Activated CD4-positive, alpha-beta T cell treated with anti-CD3 and anti-CD28 coated beads, Interleukin-2, amount 50 U/mL, for 48 hours (primary cell): ENCODE measurements at regions not wholly inside any gene's neighbourhood (a gene's known extent, or its start where the extent isn't known, plus 50 kb on each side); places are given as distances from the start of the nearest gene placed in this dataset.

ENCODE experiments used
- DNase-seq, 2 experiments: peaks; one replicate each; pipeline ENCODE4 v3.0.0-alpha.2; 2020

DNA sequence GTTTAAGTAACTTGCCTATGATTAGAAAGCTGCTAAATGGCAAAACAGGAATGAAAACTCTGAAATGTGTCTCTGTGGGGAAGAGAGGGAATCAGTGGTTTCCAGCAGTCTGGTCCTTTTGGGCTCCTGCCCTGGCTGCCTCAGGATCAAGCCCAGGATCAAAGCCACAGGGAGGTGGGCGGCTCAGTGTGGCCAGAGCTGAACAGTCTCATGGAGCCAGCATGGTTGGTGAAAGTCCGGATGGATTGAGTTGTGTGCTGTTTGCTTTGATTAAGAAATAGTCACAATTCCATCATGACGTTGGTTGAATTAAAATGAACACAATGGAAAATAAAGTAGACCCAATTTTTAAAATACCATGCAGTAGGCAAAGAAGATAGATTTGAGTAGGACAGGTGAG lies 344.2 kb downstream of the LPIN1 start:
- no peak for DNase-seq

DNA sequence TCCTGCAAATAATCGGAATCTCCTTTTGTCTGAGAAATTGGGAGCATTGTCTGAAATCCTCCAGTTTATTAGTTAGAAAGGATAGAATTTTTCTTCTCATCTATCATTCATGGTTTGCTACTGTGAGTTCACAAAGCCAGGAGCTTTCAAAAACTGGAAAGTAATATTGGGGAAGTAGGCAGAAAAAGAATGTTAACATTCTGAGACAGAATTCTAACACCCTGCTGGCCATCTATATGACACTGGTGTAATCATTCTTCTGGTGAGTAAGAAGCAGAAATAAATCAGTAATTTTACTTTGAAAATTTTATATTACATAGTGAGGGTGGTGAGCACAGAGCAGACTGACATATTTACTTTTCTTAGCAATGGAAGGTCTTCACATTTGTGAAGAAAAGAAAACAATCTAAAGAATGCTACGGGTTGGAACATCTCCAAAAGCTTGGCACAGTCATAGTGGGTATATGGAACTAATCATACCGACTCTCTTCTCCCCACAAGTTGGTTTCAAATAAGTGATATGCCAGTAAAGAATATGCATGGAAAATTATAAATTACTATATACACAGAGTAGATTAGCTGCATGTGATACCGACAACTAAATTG lies 344.9 kb downstream of the LPIN1 start:
- no peak for DNase-seq

DNA sequence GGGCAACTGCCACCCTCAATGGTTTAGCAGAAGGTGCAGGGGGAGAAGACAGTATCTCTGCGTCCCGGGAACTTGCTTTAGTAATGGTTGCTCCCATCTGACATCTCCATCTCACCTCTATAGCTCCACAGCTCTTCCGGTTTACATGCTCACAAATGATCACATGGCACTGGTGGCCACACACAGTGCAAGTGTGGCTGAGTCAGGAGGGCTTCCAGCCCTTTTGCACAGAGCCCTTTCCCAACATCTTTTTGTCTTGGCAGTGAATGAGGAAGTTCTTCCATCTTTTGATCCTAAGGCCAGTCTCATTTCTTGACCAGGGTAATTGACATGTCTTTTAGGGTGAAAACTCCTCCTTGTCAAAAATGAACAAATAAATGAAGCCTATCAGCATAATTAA lies 347.7 kb downstream of the LPIN1 start:
- no peak for DNase-seq

DNA sequence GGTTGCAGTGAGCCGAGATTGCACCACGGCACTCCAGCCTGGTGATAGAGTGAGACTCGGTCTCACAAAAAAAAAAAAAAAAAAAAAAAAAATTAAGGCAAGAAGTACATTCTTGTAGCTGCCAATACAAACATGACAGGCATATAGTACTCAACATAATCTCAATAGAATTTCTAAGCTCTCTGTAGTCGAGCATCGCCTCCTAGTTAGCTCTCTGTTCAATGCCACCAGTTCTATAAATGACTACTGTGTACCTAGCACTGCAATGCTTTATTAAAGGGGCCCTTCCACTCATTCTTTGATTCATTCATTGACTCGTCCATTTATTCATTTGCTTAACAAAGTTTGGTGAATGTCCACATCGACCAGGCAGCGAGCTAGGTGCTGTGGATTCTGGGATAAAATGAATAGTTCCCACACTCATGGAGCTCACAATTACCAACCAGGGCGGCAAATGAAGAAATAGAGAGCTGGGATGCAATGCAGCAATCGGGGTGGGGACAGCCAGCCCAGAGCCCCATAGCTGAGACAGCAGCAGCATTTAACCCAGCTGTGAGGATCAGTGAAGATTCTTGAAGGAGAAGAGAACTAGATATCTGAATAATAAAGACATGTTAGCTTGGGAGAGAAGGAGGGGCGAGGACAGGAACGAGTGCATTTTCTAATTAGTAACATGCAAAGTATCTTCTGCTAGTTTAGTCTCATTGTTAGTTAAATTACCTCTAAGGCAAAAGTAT lies 349.8 kb downstream of the LPIN1 start:
- DNase-seq: no peak

DNA sequence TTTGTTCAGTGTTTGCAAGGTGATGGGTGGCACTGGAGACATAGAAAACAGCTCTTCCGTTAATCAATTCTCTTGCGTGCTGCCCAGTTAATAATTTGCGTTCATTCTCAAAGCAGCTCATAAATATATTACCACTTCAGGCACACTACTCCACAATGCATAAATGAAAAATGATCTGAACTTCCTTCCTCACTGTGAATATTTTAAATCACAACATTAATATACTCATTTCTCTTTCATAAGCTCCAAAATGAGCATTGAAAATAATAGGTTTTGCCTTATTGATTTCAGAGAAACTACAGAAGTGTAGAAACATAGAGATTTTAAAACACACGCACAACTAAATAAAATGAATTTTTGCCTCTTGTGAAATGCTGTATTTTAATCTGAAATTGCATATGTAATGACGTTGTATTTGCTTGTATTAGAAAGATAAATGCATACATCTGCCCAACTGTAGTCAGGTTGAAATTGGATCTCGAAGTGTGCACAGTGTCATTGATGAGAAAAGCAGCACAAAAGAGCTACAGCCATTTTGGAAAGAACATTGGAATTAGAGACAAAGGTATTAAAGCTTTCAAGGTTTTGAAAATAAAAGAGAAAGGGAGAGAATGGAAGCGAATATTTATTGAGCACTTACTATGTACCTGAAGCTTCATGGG lies 350.5 kb downstream of the LPIN1 start:
- no peak for DNase-seq

DNA sequence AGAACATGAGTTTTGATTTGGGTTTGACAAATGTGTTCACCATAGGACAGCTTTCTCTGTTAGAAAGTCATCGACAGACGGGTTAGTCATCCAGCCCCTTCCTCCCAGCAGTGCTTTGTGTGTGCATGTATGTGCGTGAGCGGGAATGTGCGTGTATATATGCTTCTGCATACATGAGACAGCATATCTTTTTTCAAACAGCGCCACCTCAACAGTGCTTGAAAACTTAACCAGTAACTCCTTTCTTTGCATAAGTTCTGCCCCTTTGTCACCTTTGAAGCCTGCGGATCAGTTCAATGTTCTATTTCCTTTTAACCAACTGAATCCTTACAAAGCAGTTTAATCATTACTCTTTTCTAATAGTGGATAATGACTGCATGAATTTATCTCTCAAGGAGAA lies 351.4 kb downstream of the LPIN1 start:
- DNase-seq: no peak

DNA sequence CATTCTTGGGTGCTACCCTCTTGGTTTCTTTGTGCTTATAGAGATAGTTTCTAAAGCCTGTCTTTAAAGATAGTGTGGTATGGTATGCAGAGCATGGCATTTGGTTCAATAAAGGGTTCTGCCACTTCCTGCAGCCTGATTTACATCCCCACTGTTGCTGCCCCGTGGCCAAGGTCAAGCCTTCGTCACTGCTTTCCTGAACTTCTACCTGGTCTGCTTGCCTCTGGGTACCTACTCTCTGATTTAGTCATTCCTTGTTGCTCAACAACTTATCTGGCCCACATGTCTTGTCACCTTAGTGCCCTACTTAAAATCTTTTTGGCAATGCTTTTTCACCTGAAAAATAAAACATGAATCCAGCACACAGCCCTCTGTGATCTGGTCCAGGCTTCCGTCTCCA lies 352.9 kb downstream of the LPIN1 start:
- no peak for DNase-seq

DNA sequence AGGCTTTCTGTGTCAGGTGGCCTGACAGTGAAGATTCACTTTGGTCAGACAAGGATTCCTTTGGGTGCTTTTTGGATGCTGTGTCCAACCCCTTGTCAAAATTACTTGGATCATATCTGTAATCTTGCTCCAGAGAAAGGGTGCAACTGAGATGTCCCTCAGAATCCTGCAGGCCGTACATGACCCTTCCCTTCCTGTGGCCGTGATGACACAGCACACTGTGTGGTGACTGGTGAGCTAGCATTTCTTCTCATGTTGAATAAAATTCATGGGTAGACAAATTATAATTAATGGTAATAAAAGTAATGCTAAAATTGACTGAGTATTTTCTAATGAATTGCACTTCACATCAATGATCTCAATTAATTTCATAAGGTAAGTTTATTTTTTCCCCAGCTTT lies 356.2 kb downstream of the LPIN1 start:
- no peak for DNase-seq

DNA sequence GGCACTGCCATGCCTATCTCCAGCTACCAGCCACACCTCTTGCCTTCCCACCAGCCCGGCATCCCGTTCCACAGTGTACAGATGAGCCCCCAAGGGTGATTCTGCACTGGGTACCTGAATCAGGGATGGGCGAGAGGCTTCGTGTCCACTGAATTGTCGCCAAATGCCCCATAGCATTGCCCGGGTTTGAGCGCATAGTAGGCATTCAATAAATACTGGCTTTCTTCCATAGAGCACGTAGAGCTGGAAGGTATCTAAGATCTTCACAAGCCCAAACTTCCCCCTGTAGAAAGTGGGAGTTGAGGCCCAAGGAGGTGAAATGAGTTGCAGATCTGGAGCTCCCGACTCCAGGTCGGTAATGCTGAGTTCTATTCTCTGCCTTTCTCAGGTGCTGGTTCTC lies 358.7 kb downstream of the LPIN1 start:
- DNase-seq: no peak

DNA sequence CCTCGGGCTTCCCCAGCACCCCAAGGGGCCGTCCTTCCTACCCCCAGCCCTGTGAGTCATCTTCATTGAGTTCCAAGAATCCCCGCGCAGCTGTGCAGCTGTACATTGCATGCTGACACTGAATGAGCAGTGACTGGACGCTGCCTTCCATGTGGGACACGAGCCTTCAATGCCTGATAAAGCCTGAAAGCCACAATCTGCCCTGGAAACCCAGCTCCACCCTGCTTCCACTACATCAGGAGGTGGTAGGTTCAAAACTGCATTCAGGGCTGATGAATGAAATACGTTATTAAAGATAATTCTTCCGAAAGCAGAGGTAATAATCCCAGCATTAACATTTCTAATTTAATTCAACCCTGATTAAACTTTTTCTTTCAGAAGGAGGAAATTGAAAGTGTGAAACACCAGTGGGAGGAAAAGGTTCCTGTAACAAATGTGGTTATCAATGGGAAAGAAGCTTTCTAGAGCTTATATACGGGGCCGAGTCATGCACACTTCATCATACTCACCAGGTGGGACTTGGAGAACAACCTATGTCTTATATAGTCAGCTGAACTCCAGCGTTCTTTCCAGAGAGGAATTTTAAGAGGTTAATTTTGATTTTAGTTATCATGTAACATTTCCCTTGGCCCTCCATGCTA lies 360.1 kb downstream of the LPIN1 start:
- DNase-seq: peak; percentile 42 to 53

DNA sequence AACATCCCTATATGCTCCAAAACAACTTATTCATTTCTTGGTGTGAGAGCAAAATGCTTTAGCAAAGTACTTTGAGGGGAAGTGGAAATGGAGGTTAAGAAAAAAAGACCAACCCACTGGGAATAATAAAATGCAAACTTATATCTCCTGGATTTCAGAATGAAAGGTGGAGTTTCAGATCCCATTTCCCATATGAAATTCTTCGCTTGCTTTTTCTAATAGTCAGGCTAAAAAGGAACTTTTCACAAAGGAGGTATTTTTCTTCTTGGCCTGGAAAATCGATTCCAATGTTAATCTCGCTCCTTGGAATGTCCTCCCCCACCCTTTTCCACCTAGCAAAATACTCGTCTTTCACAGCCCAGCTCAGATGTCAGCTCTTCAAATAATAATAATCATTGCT lies 360.9 kb downstream of the LPIN1 start:
- no peak for DNase-seq

DNA sequence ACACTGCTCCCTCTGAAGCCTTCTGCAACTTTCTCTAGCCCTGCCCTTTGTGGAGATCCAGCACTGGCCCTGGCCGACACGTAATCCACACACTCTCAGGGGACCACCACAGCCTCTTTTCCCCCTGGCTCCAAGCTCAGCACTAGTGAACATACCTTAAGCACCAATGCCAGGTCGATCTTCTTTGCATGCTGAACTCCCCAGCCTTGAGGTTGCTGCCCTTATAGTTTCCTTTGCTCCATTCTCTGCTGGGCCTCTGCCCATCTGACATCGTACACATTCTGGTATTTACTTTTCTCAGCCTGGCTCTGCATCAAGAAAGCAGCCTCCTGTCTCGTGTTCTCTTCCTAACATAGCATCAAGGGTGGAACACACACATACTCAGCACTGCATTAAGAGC lies 361.5 kb downstream of the LPIN1 start:
- no peak for DNase-seq

DNA sequence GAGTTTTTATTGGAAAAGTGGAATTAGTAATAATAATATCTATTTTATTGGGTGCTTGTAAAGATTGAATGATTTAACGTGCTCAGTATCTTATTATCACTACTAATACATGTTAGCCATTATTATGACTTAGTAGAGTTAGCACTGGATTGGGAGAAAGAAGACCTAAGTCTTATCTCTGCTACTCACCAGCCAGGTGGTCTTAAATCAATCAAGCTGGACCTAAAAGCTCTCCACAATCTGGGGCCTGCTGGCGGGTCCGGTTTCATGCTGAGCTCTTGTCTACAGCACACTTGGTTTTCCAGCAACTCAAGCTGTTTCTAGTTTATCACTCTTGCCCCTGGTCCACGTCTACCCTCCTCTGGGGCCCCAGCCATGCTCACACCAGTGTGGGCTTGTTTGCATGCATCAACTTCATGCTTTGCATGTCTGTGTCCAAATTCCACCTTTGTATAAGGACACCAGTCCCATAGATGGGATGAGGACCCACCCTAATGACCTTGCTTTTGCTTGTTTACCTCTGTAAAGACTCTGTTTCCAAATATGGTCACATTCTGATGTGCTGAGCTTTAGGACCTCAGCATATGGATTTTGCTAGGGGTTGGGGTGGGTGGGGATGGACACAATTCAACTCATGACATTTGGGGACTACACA lies 363.1 kb downstream of the LPIN1 start:
- DNase-seq: no peak

DNA sequence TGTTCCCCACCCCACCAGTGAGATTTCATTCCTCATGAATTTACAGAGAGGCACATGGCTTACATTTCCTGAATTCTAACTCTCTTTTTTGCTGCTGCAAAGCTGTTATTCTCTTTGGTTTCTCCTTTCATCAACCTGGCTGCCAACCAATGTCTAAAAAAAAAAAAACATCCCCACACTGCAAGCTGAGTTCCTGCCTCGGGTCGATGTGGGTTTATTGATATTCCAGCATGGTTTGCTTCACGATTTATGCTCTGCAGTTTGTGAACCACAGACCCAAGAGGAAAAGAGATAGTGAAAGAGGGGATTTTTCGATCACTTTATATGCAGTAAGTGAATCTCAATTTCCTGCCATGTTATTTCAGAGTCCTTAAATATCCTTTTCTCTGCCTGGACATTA lies 363.6 kb downstream of the LPIN1 start:
- no peak for DNase-seq

DNA sequence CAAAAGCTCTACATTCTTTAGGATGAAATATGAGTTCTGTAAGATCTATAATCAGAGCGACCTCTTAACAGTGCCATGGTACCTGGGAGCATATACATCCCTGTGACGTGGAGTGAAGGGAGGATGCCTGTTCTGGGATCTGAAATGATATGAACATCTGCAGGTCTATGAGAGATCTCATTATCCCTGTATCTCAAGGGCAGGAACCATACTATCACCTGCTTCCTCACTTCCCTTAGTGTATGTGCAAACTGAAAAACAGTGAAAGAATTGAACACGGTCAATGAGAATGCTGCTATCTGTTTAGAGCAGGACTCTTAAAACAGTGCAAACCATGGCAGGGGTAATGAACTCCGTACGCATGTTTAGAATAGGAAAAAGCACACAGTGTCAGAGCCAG lies 364.0 kb downstream of the LPIN1 start:
- no peak for DNase-seq

DNA sequence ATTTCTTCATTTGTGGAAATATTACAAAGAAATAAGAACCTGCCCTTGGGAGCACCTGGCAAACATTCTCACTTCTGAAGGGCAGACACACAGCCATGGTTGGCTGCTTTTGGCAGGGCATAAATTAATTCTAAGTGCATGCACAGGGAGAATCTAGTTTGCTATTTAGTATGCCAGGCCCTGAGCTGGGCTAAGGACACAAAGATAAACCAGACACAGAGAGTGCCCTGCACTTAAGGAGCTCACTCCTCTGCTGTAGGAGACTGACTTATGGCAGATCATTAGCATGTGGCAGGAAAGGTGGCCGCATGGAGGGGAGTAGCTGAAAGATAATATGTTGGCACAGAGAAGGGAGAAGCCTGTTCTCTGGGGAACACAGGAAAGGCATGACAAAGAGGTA lies 367.0 kb downstream of the LPIN1 start:
- no peak for DNase-seq

DNA sequence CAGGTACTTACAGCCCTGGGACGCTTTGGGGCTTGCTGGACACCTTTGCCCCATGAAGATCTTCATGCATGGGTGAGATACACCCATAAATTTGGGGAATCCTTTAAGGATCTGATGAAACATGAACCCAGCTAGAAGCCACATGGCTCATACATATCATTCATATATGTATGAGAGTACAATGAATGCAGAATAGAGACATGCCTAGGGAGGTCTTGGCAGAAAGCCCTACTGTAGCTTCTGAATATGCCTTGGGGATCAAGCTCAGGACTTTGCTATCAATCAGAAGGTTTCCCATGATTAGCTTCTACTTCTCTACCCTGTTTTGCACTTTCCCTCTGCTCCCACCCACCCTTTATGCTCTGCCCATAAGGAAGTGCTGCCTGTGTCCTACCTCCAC lies 368.4 kb downstream of the LPIN1 start:
- no peak for DNase-seq

DNA sequence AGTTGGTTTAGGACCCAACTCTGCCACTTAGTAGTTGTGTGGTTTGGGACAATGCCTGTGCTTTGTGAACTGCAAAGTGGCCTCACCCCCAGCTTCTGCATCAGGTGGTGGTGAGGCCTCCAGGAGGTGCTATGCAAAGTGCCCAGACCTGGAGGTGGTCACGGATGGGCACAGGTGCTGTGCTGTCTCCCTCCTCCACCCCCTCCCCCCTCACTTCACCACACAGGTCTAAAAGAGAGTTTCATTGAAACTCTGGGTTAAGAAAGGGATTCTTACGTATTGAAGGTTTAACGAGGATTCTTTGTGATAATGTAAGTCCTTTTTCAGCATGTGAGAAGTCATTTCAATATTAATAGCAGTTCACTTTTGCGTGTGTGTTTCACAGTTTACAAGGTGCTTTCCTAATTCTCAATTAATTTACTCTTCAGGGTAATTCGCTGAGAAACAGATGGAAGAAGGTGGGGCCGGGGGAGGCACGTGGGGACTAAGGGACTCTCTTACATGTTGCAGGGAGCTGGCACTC lies 369.9 kb downstream of the LPIN1 start:
- DNase-seq: no peak

DNA sequence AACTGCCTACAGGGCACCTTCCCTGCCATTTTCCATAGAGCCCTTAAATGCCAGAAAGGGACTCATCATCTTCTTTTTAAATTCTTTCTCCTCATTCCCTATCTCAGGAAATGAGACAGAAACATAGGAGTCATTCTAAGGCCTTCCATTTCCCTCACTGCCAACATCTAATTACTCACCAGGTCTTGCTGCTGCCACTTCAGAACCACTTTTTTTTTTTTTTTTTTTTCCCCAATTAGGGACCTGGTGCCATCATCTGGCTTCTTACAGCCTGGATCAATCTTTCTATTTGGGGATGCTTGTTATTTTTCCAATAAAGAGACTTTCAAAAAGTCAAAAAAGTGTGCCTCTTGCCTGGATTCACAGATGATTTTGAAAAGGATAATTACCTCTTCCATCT lies 373.4 kb downstream of the LPIN1 start:
- no peak for DNase-seq

DNA sequence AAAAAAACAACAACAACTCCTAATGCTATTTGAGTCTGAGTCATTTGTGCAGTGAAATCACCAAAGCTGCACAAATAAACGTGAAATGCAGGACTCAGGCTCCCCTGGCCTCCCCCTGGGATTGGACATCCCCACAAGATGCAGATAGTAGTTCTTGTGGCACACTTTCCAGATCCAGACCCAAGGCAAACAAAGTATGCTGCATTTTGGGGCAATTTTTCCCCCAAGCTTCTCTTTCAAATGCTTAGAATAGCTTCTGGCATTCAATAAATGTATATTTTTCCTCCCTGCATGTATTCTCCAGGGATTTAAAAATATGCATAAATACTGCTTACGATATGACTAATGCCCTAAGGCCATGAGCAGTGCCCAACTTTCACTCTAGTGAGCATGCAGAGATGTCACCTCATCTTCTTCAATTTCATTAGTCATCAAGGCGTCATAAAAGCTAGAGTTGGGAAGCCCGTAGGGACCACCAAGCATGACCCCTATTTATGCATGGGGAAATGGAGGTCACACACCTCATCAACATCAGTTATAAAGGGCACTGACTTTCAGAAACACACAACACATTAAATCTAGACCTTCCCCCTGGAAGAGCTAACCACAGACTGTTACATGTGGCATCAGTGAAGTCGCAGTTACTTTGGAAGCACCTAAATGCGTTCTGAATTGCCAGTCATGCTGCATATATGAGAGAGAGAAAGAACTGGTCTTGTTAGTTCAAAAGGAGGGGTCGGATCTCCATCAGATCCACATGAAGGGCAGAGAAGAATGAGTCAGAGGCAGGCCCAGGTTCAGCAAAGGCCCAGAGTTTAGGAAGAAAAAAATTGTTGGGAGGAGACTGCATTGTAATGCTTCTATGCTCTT lies 374.1 kb downstream of the LPIN1 start:
- DNase-seq: no peak

DNA sequence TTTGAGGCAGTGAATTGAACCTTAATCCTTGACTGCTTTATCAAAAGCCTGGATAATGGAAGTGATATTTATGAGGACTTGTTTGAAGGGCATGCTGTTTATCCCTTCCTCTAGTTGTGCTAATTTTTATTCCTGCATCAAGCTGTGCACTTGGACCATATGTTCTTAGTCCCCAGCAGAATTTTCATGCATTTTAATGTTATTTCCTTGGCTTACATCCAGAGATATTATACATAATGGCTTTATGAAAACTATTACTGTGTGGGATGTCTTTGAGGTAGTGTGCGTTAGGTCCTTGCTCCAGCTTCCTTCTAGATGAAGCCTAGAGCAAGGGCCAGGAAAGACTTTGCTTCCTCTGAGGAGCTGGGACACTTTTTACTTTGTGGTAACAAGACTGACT lies 378.4 kb downstream of the LPIN1 start:
- DNase-seq: no peak

DNA sequence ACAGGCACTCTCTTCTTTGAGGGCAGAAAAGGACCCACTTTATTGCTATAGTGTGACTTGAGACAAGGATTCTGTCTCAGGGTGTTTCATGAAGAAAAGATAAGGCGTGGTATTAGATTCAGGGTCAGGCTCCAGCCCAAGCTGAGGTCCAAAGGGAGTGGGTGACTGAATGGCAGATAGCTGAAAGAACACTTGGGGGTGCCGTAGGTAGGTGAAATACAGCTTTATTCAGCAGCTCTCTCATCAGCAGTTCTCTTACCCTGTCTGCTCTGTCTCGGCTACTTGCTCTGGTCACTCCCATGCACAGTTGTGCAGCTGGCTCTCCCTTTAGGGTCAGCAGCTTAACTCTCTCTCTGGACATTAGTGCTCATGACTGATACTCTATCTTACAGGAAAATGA lies 379.9 kb downstream of the LPIN1 start:
- DNase-seq: no peak
